ENCODE measurements at regions not wholly inside any gene's neighbourhood (a gene's known extent, or its start where the extent isn't known, plus 50 kb on each side); places are given as distances from the start of the nearest gene placed in this dataset.

GRCh38 chr4:89541998-89542397 is 234.4 kb upstream of the GPRIN3 start:
- TF ChIP-seq, protein P1, sequence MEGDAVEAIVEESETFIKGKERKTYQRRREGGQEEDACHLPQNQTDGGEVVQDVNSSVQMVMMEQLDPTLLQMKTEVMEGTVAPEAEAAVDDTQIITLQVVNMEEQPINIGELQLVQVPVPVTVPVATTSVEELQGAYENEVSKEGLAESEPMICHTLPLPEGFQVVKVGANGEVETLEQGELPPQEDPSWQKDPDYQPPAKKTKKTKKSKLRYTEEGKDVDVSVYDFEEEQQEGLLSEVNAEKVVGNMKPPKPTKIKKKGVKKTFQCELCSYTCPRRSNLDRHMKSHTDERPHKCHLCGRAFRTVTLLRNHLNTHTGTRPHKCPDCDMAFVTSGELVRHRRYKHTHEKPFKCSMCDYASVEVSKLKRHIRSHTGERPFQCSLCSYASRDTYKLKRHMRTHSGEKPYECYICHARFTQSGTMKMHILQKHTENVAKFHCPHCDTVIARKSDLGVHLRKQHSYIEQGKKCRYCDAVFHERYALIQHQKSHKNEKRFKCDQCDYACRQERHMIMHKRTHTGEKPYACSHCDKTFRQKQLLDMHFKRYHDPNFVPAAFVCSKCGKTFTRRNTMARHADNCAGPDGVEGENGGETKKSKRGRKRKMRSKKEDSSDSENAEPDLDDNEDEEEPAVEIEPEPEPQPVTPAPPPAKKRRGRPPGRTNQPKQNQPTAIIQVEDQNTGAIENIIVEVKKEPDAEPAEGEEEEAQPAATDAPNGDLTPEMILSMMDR (IDR thresholded peaks at IDR 0.05) = no peak
- no peak for TF ChIP-seq EZH2 (IDR thresholded peaks at IDR 0.05; ENCODE audit: borderline replicate concordance, insufficient read depth, low read depth, low read length, poor library complexity, severe bottlenecking)
